ENCODE measurements at regions not wholly inside any gene's neighbourhood (a gene's known extent, or its start where the extent isn't known, plus 50 kb on each side); places are given as distances from the start of the nearest gene placed in this dataset.

GRCh38 chr5:166602271-166602670 lies 1689.2 kb upstream of the WWC1 start:
- no peaks in the 10 kb centered on the region for H3K9me2 ChIP-seq (replicated peaks; ENCODE audit: insufficient read depth, low read length)
- H3F3A ChIP-seq (ENCODE audit: insufficient read depth), result no peaks in the 10 kb centered on the region
- TF ChIP-seq EZH2phosphoT487 (conservative IDR thresholded peaks at IDR 0.05; ENCODE audit: low read length) (no peak), CTCF (IDR thresholded peaks at IDR 0.05; ENCODE audit: insufficient read depth, low read length, poor library complexity, severe bottlenecking) (no peak)
- H3K4me2 ChIP-seq (ENCODE audit: low read depth, low read length, poor library complexity, severe bottlenecking), result no peak overlapping the region
- no peaks in the 10 kb centered on the region for H3K27me3 ChIP-seq (ENCODE audit: low read length)
- H3K36me3 ChIP-seq (ENCODE audit: low read length), result no peaks in the 10 kb centered on the region
- H3K9me3 ChIP-seq (ENCODE audit: insufficient read depth, low read length), result no peaks in the 10 kb centered on the region
- no peak overlapping the region for H3K27ac ChIP-seq (ENCODE audit: low read depth, low read length)
- no peaks in the 10 kb centered on the region for H4K20me1 ChIP-seq (ENCODE audit: low read depth, low read length)
- no peak overlapping the region for H3K4me3 ChIP-seq (ENCODE audit: insufficient read depth, low read length, poor library complexity, severe bottlenecking)
- H3K79me2 ChIP-seq (ENCODE audit: insufficient read depth, low read length), result no peaks in the 10 kb centered on the region
- H2AFZ ChIP-seq (ENCODE audit: low read depth, low read length, severe bottlenecking), result no peak overlapping the region
- no peak overlapping the region for H3K9ac ChIP-seq (ENCODE audit: low read length)

GRCh38 chr5:166617507-166617906 lies 1673.9 kb upstream of the WWC1 start:
- H3K9me3 ChIP-seq (ENCODE audit: insufficient read depth, low read length), result no peaks in the 10 kb centered on the region
- H3K9ac ChIP-seq (ENCODE audit: low read length), result no peak overlapping the region
- H3F3A ChIP-seq (ENCODE audit: insufficient read depth), result no peaks in the 10 kb centered on the region
- no peak overlapping the region for H3K4me2 ChIP-seq (ENCODE audit: low read depth, low read length, poor library complexity, severe bottlenecking)
- H3K27me3 ChIP-seq (ENCODE audit: low read length), result no peaks in the 10 kb centered on the region
- no peaks in the 10 kb centered on the region for H3K9me2 ChIP-seq (replicated peaks; ENCODE audit: insufficient read depth, low read length)
- H4K20me1 ChIP-seq (ENCODE audit: low read depth, low read length), result no peaks in the 10 kb centered on the region
- H3K79me2 ChIP-seq (ENCODE audit: insufficient read depth, low read length), result no peaks in the 10 kb centered on the region
- H3K27ac ChIP-seq (ENCODE audit: low read depth, low read length), result no peak overlapping the region
- H3K36me3 ChIP-seq (ENCODE audit: low read length), result no peaks in the 10 kb centered on the region
- no peak overlapping the region for H3K4me3 ChIP-seq (ENCODE audit: insufficient read depth, low read length, poor library complexity, severe bottlenecking)
- no peak overlapping the region for H2AFZ ChIP-seq (ENCODE audit: low read depth, low read length, severe bottlenecking)
- TF ChIP-seq EZH2phosphoT487 (conservative IDR thresholded peaks at IDR 0.05; ENCODE audit: low read length) (no peak), CTCF (IDR thresholded peaks at IDR 0.05; ENCODE audit: insufficient read depth, low read length, poor library complexity, severe bottlenecking) (no peak)

GRCh38 chr5:166618526-166618925 lies 1672.9 kb upstream of the WWC1 start:
- Histone ChIP-seq H3K9me2 (replicated peaks; ENCODE audit: insufficient read depth, low read length) (no peaks in the 10 kb centered on the region), H4K20me1 (ENCODE audit: low read depth, low read length) (no peaks in the 10 kb centered on the region), H3K79me2 (ENCODE audit: insufficient read depth, low read length) (no peaks in the 10 kb centered on the region), H3K4me2 (ENCODE audit: low read depth, low read length, poor library complexity, severe bottlenecking) (no peak overlapping the region), H3K9ac (ENCODE audit: low read length) (no peak overlapping the region), H2AFZ (ENCODE audit: low read depth, low read length, severe bottlenecking) (no peak overlapping the region), H3K9me3 (ENCODE audit: insufficient read depth, low read length) (no peaks in the 10 kb centered on the region), H3K4me3 (ENCODE audit: insufficient read depth, low read length, poor library complexity, severe bottlenecking) (no peak overlapping the region), H3K27me3 (ENCODE audit: low read length) (no peaks in the 10 kb centered on the region), H3K36me3 (ENCODE audit: low read length) (no peaks in the 10 kb centered on the region), H3K27ac (ENCODE audit: low read depth, low read length) (no peak overlapping the region), H3F3A (ENCODE audit: insufficient read depth) (no peaks in the 10 kb centered on the region)
- TF ChIP-seq CTCF (IDR thresholded peaks at IDR 0.05; ENCODE audit: insufficient read depth, low read length, poor library complexity, severe bottlenecking), result no peak
- TF ChIP-seq EZH2phosphoT487 (conservative IDR thresholded peaks at IDR 0.05; ENCODE audit: low read length), result no peak

Measured in SU-DHL-6 (cell line).